ENCODE measurements at regions not wholly inside any gene's neighbourhood (a gene's known extent, or its start where the extent isn't known, plus 50 kb on each side); places are given as distances from the start of the nearest gene placed in this dataset.

DNA sequence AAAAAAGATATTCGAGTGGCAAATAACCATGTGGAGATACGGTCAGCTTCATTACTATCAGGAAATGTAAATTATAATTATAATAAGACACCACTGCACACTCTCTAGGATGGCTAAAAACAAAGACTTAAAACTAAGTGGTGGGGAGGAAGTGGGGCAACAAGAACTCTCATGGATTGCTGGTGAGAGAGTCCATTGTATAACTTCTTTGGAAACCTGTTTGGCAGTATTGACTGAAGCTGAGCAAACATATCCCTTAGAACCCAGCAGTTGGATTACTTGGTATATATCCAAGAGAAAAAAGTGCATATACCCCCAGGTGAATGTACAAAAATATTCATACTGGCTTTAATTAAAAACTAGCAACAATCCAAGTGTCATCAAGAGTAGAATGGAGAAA lies 133.7 kb upstream of the CTBP2 start:
- no peak for ATAC-seq (ENCODE audit: low read depth in 2 of 2)
- H3K27me3 Mint-ChIP-seq = no peaks in the 10 kb centered on the region

DNA sequence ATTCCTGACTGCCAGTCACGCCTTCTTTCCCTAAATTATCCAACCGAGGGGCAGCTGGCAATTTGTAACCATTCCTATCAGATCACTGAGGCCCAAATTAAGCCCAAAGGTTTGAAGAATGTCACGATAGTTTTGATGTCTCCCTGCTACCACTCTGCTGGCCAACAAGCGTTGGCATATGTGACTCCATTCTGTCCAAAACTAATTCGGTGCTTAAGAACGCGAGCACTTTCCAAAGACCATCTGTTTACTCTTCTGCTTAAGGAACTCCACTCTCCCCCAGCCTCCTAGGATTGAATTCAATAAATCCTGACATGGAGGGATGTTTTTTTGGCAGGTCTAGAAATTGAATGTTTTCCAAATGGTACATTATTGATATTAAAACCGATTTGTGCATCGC lies 131.5 kb upstream of the CTBP2 start:
- no peak for DNase-seq

More for the DNA sequence above, 133.7 kb upstream of the CTBP2 start:
- no peak overlapping the region for H3K4me3 Mint-ChIP-seq
- H3K9me3 ChIP-seq (ENCODE audit: control insufficient read depth in 2 of 2, low read length in 2 of 2) = no peaks in the 10 kb centered on the region
- H3K36me3 Mint-ChIP-seq = no peaks in the 10 kb centered on the region
- H3K36me3 ChIP-seq (ENCODE audit: control insufficient read depth, insufficient read depth, low read length) = no peaks in the 10 kb centered on the region
- no peak overlapping the region for H3K27ac ChIP-seq (ENCODE audit: insufficient read depth, low read length, poor library complexity, severe bottlenecking)
- H3K27me3 ChIP-seq (ENCODE audit: control insufficient read depth, insufficient read depth, low read length) = no peaks in the 10 kb centered on the region
- H3K4me3 ChIP-seq (ENCODE audit: low read depth, low read length) = no peak overlapping the region
- no peaks in the 10 kb centered on the region for H3K4me1 ChIP-seq (ENCODE audit: control insufficient read depth, insufficient read depth, low read length, poor library complexity, severe bottlenecking)
- H3K4me1 Mint-ChIP-seq = no peaks in the 10 kb centered on the region
- no peak overlapping the region for H3K27ac Mint-ChIP-seq
- DNase-seq = no peak
- H3K9me3 Mint-ChIP-seq = peaks cover 0 to 5% (median 2%) of the 10 kb centered on the region in 7 donors

GRCh38 chr10:125289461-125289860 lies 129.1 kb upstream of the CTBP2 start:
- ATAC-seq (ENCODE audit: low read depth in 2 of 2) = no peak

More for the DNA sequence above, 131.5 kb upstream of the CTBP2 start:
- no peaks in the 10 kb centered on the region for H3K27me3 ChIP-seq (ENCODE audit: control insufficient read depth, insufficient read depth, low read length)
- ATAC-seq (ENCODE audit: low read depth in 2 of 2) = no peak
- H3K27ac ChIP-seq (ENCODE audit: insufficient read depth, low read length, poor library complexity, severe bottlenecking) = no peak overlapping the region
- H3K4me3 ChIP-seq (ENCODE audit: low read depth, low read length) = no peak overlapping the region
- H3K36me3 ChIP-seq (ENCODE audit: control insufficient read depth, insufficient read depth, low read length) = no peaks in the 10 kb centered on the region
- H3K27me3 Mint-ChIP-seq = no peaks in the 10 kb centered on the region
- no peaks in the 10 kb centered on the region for H3K9me3 ChIP-seq (ENCODE audit: control insufficient read depth in 2 of 2, low read length in 2 of 2)
- H3K4me1 ChIP-seq (ENCODE audit: control insufficient read depth, insufficient read depth, low read length, poor library complexity, severe bottlenecking) = no peaks in the 10 kb centered on the region
- H3K4me3 Mint-ChIP-seq = no peak overlapping the region
- no peaks in the 10 kb centered on the region for H3K36me3 Mint-ChIP-seq
- peaks cover 0 to 8% (median 3%) of the 10 kb centered on the region in 7 donors for H3K9me3 Mint-ChIP-seq
- H3K27ac Mint-ChIP-seq = no peak overlapping the region
- H3K4me1 Mint-ChIP-seq = no peaks in the 10 kb centered on the region

GRCh38 chr10:125284875-125285597 lies 124.7 kb upstream of the CTBP2 start:
- Histone ChIP-seq H3K36me3 (ENCODE audit: control insufficient read depth, insufficient read depth, low read length) (no peaks in the 10 kb centered on the region), H3K4me1 (ENCODE audit: control insufficient read depth, insufficient read depth, low read length, poor library complexity, severe bottlenecking) (no peaks in the 10 kb centered on the region), H3K27me3 (ENCODE audit: control insufficient read depth, insufficient read depth, low read length) (no peaks in the 10 kb centered on the region), H3K27ac (ENCODE audit: insufficient read depth, low read length, poor library complexity, severe bottlenecking) (no peak overlapping the region), H3K9me3 (ENCODE audit: control insufficient read depth in 2 of 2, low read length in 2 of 2) (no peaks in the 10 kb centered on the region), H3K4me3 (ENCODE audit: low read depth, low read length) (no peak overlapping the region)
- no peak for DNase-seq
- Mint-ChIP-seq H3K27ac (no peak overlapping the region), H3K4me3 (no peak overlapping the region), H3K4me1 (peaks cover 0 to 4% (median 0%) of the 10 kb centered on the region in 4 donors), H3K36me3 (no peaks in the 10 kb centered on the region), H3K27me3 (peaks cover 5% of the 10 kb centered on the region), H3K9me3 (peaks cover 0 to 6% (median 2%) of the 10 kb centered on the region in 7 donors)
- no peak for ATAC-seq (ENCODE audit: low read depth in 2 of 2)

More at GRCh38 chr10:125289461-125289860, 129.1 kb upstream of the CTBP2 start:
- Histone ChIP-seq H3K4me1 (ENCODE audit: control insufficient read depth, insufficient read depth, low read length, poor library complexity, severe bottlenecking) (no peaks in the 10 kb centered on the region), H3K4me3 (ENCODE audit: low read depth, low read length) (no peak overlapping the region), H3K27me3 (ENCODE audit: control insufficient read depth, insufficient read depth, low read length) (no peaks in the 10 kb centered on the region), H3K36me3 (ENCODE audit: control insufficient read depth, insufficient read depth, low read length) (no peaks in the 10 kb centered on the region), H3K9me3 (ENCODE audit: control insufficient read depth in 2 of 2, low read length in 2 of 2) (no peaks in the 10 kb centered on the region), H3K27ac (ENCODE audit: insufficient read depth, low read length, poor library complexity, severe bottlenecking) (no peak overlapping the region)
- H3K4me1 Mint-ChIP-seq = no peaks in the 10 kb centered on the region
- no peak overlapping the region for H3K4me3 Mint-ChIP-seq
- no peak overlapping the region for H3K27ac Mint-ChIP-seq
- H3K27me3 Mint-ChIP-seq = no peaks in the 10 kb centered on the region
- H3K9me3 Mint-ChIP-seq = peaks cover 0 to 8% (median 2%) of the 10 kb centered on the region in 7 donors
- DNase-seq = no peak
- H3K36me3 Mint-ChIP-seq = no peaks in the 10 kb centered on the region

- Mint-ChIP-seq H3K36me3 (no peaks in the 10 kb centered on the region), H3K27ac (no peak overlapping the region), H3K4me3 (no peak overlapping the region), H3K27me3 (peaks cover 5% of the 10 kb centered on the region), H3K4me1 (peaks cover 0 to 4% (median 0%) of the 10 kb centered on the region in 4 donors), H3K9me3 (peaks cover 0 to 6% (median 2%) of the 10 kb centered on the region in 7 donors)
- ATAC-seq (ENCODE audit: low read depth in 2 of 2) = no peak
- Histone ChIP-seq H3K4me1 (ENCODE audit: control insufficient read depth, insufficient read depth, low read length, poor library complexity, severe bottlenecking) (no peaks in the 10 kb centered on the region), H3K36me3 (ENCODE audit: control insufficient read depth, insufficient read depth, low read length) (no peaks in the 10 kb centered on the region), H3K27ac (ENCODE audit: insufficient read depth, low read length, poor library complexity, severe bottlenecking) (no peak overlapping the region), H3K27me3 (ENCODE audit: control insufficient read depth, insufficient read depth, low read length) (no peaks in the 10 kb centered on the region), H3K9me3 (ENCODE audit: control insufficient read depth in 2 of 2, low read length in 2 of 2) (no peaks in the 10 kb centered on the region), H3K4me3 (ENCODE audit: low read depth, low read length) (no peak overlapping the region)
- no peak for DNase-seq
Observed at GRCh38 chr10:125283836-125284614, 123.7 kb upstream of the CTBP2 start.

DNA sequence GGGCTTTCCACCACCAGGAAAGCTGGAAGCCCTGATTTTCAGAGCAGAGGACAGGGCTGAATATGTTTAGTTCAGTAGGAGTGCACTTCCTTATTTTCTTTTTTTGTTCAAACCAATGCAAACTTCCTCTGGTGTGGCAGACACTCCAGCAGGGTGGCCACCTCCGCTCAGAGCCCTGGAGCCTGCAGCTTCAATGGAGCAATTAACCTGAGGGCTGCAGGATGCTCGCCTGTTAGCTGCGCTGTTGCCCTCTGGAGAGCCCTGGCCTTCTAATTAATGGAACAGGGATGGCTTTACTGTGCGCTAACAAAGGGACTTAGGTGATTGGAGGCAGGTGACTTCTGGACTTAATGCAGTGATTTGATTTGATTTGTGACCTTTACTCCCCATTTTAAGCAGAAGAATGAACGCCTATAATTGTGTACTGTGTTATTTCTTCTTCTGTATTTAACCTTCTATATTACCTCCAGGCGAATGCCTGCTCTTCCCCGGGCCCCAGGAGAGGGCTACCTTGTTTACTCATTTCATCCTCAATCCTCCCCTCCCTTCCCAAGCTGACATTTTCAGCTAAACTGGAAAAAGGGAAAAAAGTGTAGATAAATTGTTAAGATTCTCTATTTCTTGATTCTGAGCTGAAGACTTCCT lies 123.0 kb upstream of the CTBP2 start:
- Mint-ChIP-seq H3K36me3 (no peaks in the 10 kb centered on the region), H3K27me3 (peaks cover 5% of the 10 kb centered on the region), H3K9me3 (peaks cover 0 to 6% (median 2%) of the 10 kb centered on the region in 7 donors), H3K27ac (no peak overlapping the region), H3K4me1 (peaks cover 0 to 4% (median 0%) of the 10 kb centered on the region in 4 donors), H3K4me3 (no peak overlapping the region)
- H3K27me3 ChIP-seq (ENCODE audit: control insufficient read depth, insufficient read depth, low read length) = no peaks in the 10 kb centered on the region
- no peaks in the 10 kb centered on the region for H3K4me1 ChIP-seq (ENCODE audit: control insufficient read depth, insufficient read depth, low read length, poor library complexity, severe bottlenecking)
- H3K27ac ChIP-seq (ENCODE audit: insufficient read depth, low read length, poor library complexity, severe bottlenecking) = no peak overlapping the region
- H3K9me3 ChIP-seq (ENCODE audit: control insufficient read depth in 2 of 2, low read length in 2 of 2) = no peaks in the 10 kb centered on the region
- no peaks in the 10 kb centered on the region for H3K36me3 ChIP-seq (ENCODE audit: control insufficient read depth, insufficient read depth, low read length)
- no peak for DNase-seq
- H3K4me3 ChIP-seq (ENCODE audit: low read depth, low read length) = no peak overlapping the region
- ATAC-seq (ENCODE audit: low read depth in 2 of 2) = no peak

GRCh38 chr10:125281091-125281490 lies 120.7 kb upstream of the CTBP2 start:
- H3K4me1 Mint-ChIP-seq = peaks cover 0 to 4% (median 0%) of the 10 kb centered on the region in 4 donors
- DNase-seq (no peak), ATAC-seq (ENCODE audit: low read depth in 2 of 2) (no peak)
- H3K9me3 Mint-ChIP-seq = peaks cover 0 to 4% (median 2%) of the 10 kb centered on the region in 7 donors
- no peaks in the 10 kb centered on the region for H3K36me3 ChIP-seq (ENCODE audit: control insufficient read depth, insufficient read depth, low read length)
- no peak overlapping the region for H3K27ac ChIP-seq (ENCODE audit: insufficient read depth, low read length, poor library complexity, severe bottlenecking)
- no peaks in the 10 kb centered on the region for H3K4me1 ChIP-seq (ENCODE audit: control insufficient read depth, insufficient read depth, low read length, poor library complexity, severe bottlenecking)
- H3K27ac Mint-ChIP-seq = no peak overlapping the region
- no peak overlapping the region for H3K4me3 Mint-ChIP-seq
- no peaks in the 10 kb centered on the region for H3K36me3 Mint-ChIP-seq
- H3K27me3 ChIP-seq (ENCODE audit: control insufficient read depth, insufficient read depth, low read length) = no peaks in the 10 kb centered on the region
- H3K4me3 ChIP-seq (ENCODE audit: low read depth, low read length) = no peak overlapping the region
- no peaks in the 10 kb centered on the region for H3K9me3 ChIP-seq (ENCODE audit: control insufficient read depth in 2 of 2, low read length in 2 of 2)
- H3K27me3 Mint-ChIP-seq = peaks cover 5% of the 10 kb centered on the region
